ENCODE measurements at regions not wholly inside any gene's neighbourhood (a gene's known extent, or its start where the extent isn't known, plus 50 kb on each side); places are given as distances from the start of the nearest gene placed in this dataset.
"Not testable (repeated sequence)": the region's sequence is repeated elsewhere in the genome, so short reads cannot be mapped to it uniquely, and the experiment has no call there.

- no peak for DNase-seq (ENCODE audit: low read depth)
These were observed 422.0 kb upstream of the FRG2C start for GRCh38 chr3:75242012-75242735.

- DNase-seq (ENCODE audit: low read depth), result no peak
These were observed 415.2 kb upstream of the FRG2C start for GRCh38 chr3:75248974-75249373.

GRCh38 chr3:75254685-75255084 lies 409.4 kb upstream of the FRG2C start:
- no peak for DNase-seq (ENCODE audit: low read depth)

GRCh38 chr3:75258825-75259683 lies 405.1 kb upstream of the FRG2C start:
- DNase-seq (ENCODE audit: low read depth), result not testable (repeated sequence)

- not testable (repeated sequence) for DNase-seq (ENCODE audit: low read depth)
These were observed 403.2 kb upstream of the FRG2C start for GRCh38 chr3:75260975-75261374.

GRCh38 chr3:75262661-75263060 lies 401.5 kb upstream of the FRG2C start:
- DNase-seq (ENCODE audit: low read depth), result no peak

- no peak for DNase-seq (ENCODE audit: low read depth)
These were observed 398.2 kb upstream of the FRG2C start for GRCh38 chr3:75265897-75266296.

- not testable (repeated sequence) for DNase-seq (ENCODE audit: low read depth)
These were observed 395.6 kb upstream of the FRG2C start for GRCh38 chr3:75268576-75268975.

GRCh38 chr3:75272237-75272636 lies 391.9 kb upstream of the FRG2C start:
- DNase-seq (ENCODE audit: low read depth), result not testable (repeated sequence)

- DNase-seq (ENCODE audit: low read depth), result no peak
These were observed 391.4 kb upstream of the FRG2C start for GRCh38 chr3:75272691-75273090.

- DNase-seq (ENCODE audit: low read depth), result not testable (repeated sequence)
These were observed 378.5 kb upstream of the FRG2C start for GRCh38 chr3:75285531-75286148.

- DNase-seq (ENCODE audit: low read depth), result not testable (repeated sequence)
These were observed 375.1 kb upstream of the FRG2C start for GRCh38 chr3:75288972-75289574.

- no peak for DNase-seq (ENCODE audit: low read depth)
These were observed 370.0 kb upstream of the FRG2C start for GRCh38 chr3:75294124-75294523.

GRCh38 chr3:75295013-75295412 lies 369.1 kb upstream of the FRG2C start:
- no peak for DNase-seq (ENCODE audit: low read depth)

GRCh38 chr3:75296858-75297257 lies 367.3 kb upstream of the FRG2C start:
- DNase-seq (ENCODE audit: low read depth), result no peak

GRCh38 chr3:75300606-75301005 lies 363.5 kb upstream of the FRG2C start:
- DNase-seq (ENCODE audit: low read depth), result no peak

GRCh38 chr3:75301050-75301449 lies 363.1 kb upstream of the FRG2C start:
- not testable (repeated sequence) for DNase-seq (ENCODE audit: low read depth)

- DNase-seq (ENCODE audit: low read depth), result no peak
These were observed 360.4 kb upstream of the FRG2C start for GRCh38 chr3:75303741-75304140.

GRCh38 chr3:75305901-75306300 lies 358.2 kb upstream of the FRG2C start:
- DNase-seq (ENCODE audit: low read depth), result no peak

- not testable (repeated sequence) for DNase-seq (ENCODE audit: low read depth)
These were observed 352.8 kb upstream of the FRG2C start for GRCh38 chr3:75311306-75311705.

- DNase-seq (ENCODE audit: low read depth), result not testable (repeated sequence)
These were observed 351.7 kb upstream of the FRG2C start for GRCh38 chr3:75312469-75312868.

GRCh38 chr3:75319776-75320175 lies 344.4 kb upstream of the FRG2C start:
- DNase-seq (ENCODE audit: low read depth), result not testable (repeated sequence)

Data from activated T-cell treated with anti-CD3 and anti-CD28 coated beads for 1 hour (primary cell).